ENCODE measurements at regions not wholly inside any gene's neighbourhood (a gene's known extent, or its start where the extent isn't known, plus 50 kb on each side); places are given as distances from the start of the nearest gene placed in this dataset.

- POLR2A ChIA-PET (ENCODE audit: unreplicated experiment), result no interaction called here
- no peak overlapping the region for H3K4me3 ChIP-seq (ENCODE audit: low read length)
- H3K4me2 ChIP-seq (ENCODE audit: low read length), result no peak overlapping the region
- ATAC-seq (no peak), DNase-seq (no peak)
- no peaks in the 10 kb centered on the region for H3F3A ChIP-seq (ENCODE audit: low read length, unreplicated experiment)
- CTCF ChIA-PET, result no interaction called here
- no peak overlapping the region for H3K27ac ChIP-seq (ENCODE audit: low read length)
- H3K4me1 ChIP-seq (ENCODE audit: insufficient read depth, low read length), result no peaks in the 10 kb centered on the region
- TF ChIP-seq EZH2 (IDR thresholded peaks at IDR 0.05; ENCODE audit: low read length, unreplicated experiment), result no peak
- no peak for TF ChIP-seq EZH2phosphoT487 (IDR thresholded peaks at IDR 0.05; ENCODE audit: borderline replicate concordance, low read length)
- TF ChIP-seq CTCF (conservative IDR thresholded peaks at IDR 0.05; ENCODE audit: low read depth, low read length), result no peak
- H3K79me2 ChIP-seq (ENCODE audit: low read length), result no peaks in the 10 kb centered on the region
- H3K9ac ChIP-seq (ENCODE audit: low read length), result no peak overlapping the region
- H4K20me1 ChIP-seq (ENCODE audit: low read length), result no peaks in the 10 kb centered on the region
- no peaks in the 10 kb centered on the region for H3K9me3 ChIP-seq (ENCODE audit: low read length)
- no TSS peak for BruUV-seq (replicated peaks)
- intact Hi-C loops (cut with micrococcal nuclease), result no loop called here
- peaks cover 19% of the 10 kb centered on the region; the same call in 1 of the 2 replicates for H3K27me3 ChIP-seq (ENCODE audit: low read length)
- H2AFZ ChIP-seq (ENCODE audit: low read length), result no peak overlapping the region
- no peaks in the 10 kb centered on the region for H3K9me2 ChIP-seq (replicated peaks; ENCODE audit: low read length)
- no peaks in the 10 kb centered on the region for H3K36me3 ChIP-seq (ENCODE audit: low read depth, low read length)
These were observed 304.5 kb upstream of the MAP3K7 start for GRCh38 chr6:90891355-90891754.

- no peak for TF ChIP-seq CTCF (conservative IDR thresholded peaks at IDR 0.05; ENCODE audit: low read depth, low read length)
- TF ChIP-seq EZH2 (IDR thresholded peaks at IDR 0.05; ENCODE audit: low read length, unreplicated experiment), result no peak
- no peak for TF ChIP-seq EZH2phosphoT487 (IDR thresholded peaks at IDR 0.05; ENCODE audit: borderline replicate concordance, low read length)
- Histone ChIP-seq H3F3A (ENCODE audit: low read length, unreplicated experiment) (no peaks in the 10 kb centered on the region), H3K27me3 (ENCODE audit: low read length) (peaks cover 16% of the 10 kb centered on the region; the same call in 1 of the 2 replicates), H3K79me2 (ENCODE audit: low read length) (no peaks in the 10 kb centered on the region), H3K9me2 (replicated peaks; ENCODE audit: low read length) (no peaks in the 10 kb centered on the region), H3K4me1 (ENCODE audit: insufficient read depth, low read length) (no peaks in the 10 kb centered on the region), H3K4me3 (ENCODE audit: low read length) (no peak overlapping the region), H3K36me3 (ENCODE audit: low read depth, low read length) (no peaks in the 10 kb centered on the region), H3K9me3 (ENCODE audit: low read length) (no peaks in the 10 kb centered on the region), H2AFZ (ENCODE audit: low read length) (no peak overlapping the region), H4K20me1 (ENCODE audit: low read length) (no peaks in the 10 kb centered on the region), H3K4me2 (ENCODE audit: low read length) (no peak overlapping the region), H3K27ac (ENCODE audit: low read length) (no peak overlapping the region), H3K9ac (ENCODE audit: low read length) (no peak overlapping the region)
- ATAC-seq (no peak), DNase-seq (no peak)
- intact Hi-C loops (cut with micrococcal nuclease), result no loop called here
- no TSS peak for BruUV-seq (replicated peaks)
- CTCF ChIA-PET, result no interaction called here
- POLR2A ChIA-PET (ENCODE audit: unreplicated experiment), result no interaction called here
These were observed 303.9 kb upstream of the MAP3K7 start for GRCh38 chr6:90890683-90891330.

- H3K9ac ChIP-seq (ENCODE audit: low read length), result no peak overlapping the region
- ChIA-PET POLR2A (ENCODE audit: unreplicated experiment) (no interaction called here), CTCF (no interaction called here)
- no peaks in the 10 kb centered on the region for H3K9me2 ChIP-seq (replicated peaks; ENCODE audit: low read length)
- H3K4me3 ChIP-seq (ENCODE audit: low read length), result no peak overlapping the region
- intact Hi-C loops (cut with micrococcal nuclease), result no loop called here
- ATAC-seq (no peak), DNase-seq (no peak)
- H4K20me1 ChIP-seq (ENCODE audit: low read length), result no peaks in the 10 kb centered on the region
- no peaks in the 10 kb centered on the region for H3K9me3 ChIP-seq (ENCODE audit: low read length)
- H3K36me3 ChIP-seq (ENCODE audit: low read depth, low read length), result no peaks in the 10 kb centered on the region
- H3K79me2 ChIP-seq (ENCODE audit: low read length), result no peaks in the 10 kb centered on the region
- BruUV-seq (replicated peaks), result no TSS peak
- H3K4me2 ChIP-seq (ENCODE audit: low read length), result no peak overlapping the region
- no peaks in the 10 kb centered on the region for H3F3A ChIP-seq (ENCODE audit: low read length, unreplicated experiment)
- no peak for TF ChIP-seq EZH2 (IDR thresholded peaks at IDR 0.05; ENCODE audit: low read length, unreplicated experiment)
- no peaks in the 10 kb centered on the region for H3K4me1 ChIP-seq (ENCODE audit: insufficient read depth, low read length)
- no peak overlapping the region for H3K27ac ChIP-seq (ENCODE audit: low read length)
- H3K27me3 ChIP-seq (ENCODE audit: low read length), result peaks cover 16% of the 10 kb centered on the region; the same call in 1 of the 2 replicates
- H2AFZ ChIP-seq (ENCODE audit: low read length), result no peak overlapping the region
These were observed 300.9 kb upstream of the MAP3K7 start for GRCh38 chr6:90887764-90888163.

All from PC-3 (cell line).